ENCODE measurements at regions not wholly inside any gene's neighbourhood (a gene's known extent, or its start where the extent isn't known, plus 50 kb on each side); places are given as distances from the start of the nearest gene placed in this dataset.
"Not testable (repeated sequence)": the region's sequence is repeated elsewhere in the genome, so short reads cannot be mapped to it uniquely, and the experiment has no call there.

DNA sequence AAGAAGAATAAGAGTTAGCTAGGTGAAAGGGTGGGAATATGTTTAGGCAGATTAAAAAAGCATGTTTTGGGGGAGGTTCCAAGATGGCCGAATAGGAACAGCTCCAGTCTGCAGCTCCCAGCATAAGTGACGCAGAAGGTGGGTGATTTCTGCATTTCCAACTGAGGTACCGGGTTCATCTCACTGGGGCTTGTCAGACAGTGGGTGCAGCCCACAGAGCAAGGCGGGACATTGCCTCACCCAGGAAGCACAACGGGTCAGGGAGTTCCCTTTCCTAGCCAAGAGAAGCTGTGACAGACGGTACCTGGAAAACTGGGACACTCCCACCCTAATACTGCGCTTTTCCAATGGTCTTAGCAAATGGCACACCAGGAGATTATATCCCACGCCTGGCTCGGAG is 60.5 kb upstream of the FMOD start:
- TF ChIP-seq, protein P1, sequence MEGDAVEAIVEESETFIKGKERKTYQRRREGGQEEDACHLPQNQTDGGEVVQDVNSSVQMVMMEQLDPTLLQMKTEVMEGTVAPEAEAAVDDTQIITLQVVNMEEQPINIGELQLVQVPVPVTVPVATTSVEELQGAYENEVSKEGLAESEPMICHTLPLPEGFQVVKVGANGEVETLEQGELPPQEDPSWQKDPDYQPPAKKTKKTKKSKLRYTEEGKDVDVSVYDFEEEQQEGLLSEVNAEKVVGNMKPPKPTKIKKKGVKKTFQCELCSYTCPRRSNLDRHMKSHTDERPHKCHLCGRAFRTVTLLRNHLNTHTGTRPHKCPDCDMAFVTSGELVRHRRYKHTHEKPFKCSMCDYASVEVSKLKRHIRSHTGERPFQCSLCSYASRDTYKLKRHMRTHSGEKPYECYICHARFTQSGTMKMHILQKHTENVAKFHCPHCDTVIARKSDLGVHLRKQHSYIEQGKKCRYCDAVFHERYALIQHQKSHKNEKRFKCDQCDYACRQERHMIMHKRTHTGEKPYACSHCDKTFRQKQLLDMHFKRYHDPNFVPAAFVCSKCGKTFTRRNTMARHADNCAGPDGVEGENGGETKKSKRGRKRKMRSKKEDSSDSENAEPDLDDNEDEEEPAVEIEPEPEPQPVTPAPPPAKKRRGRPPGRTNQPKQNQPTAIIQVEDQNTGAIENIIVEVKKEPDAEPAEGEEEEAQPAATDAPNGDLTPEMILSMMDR (IDR thresholded peaks at IDR 0.05), result not testable (repeated sequence)
- not testable (repeated sequence) for TF ChIP-seq POLR2A (IDR thresholded peaks at IDR 0.05)

Measured in ovary (tissue), 3 donors.